Frontal cortex (tissue), 3 donors: ENCODE measurements at regions not wholly inside any gene's neighbourhood (a gene's known extent, or its start where the extent isn't known, plus 50 kb on each side); places are given as distances from the start of the nearest gene placed in this dataset.

Experiments used
- DNase-seq, 2 donors: peaks; one replicate each; pipeline ENCODE4 v3.0.0; 2012; ENCODE audit warnings: low spot score in 2 of 2
- FAIRE-seq: peaks from 2 replicates; lab custom pipeline; 2012; peaks lifted over from hg19 to GRCh38; lab: Jason Lieb, UNC
- donor health status: control.
- donor health status: control.
- donor health status: control.

DNA sequence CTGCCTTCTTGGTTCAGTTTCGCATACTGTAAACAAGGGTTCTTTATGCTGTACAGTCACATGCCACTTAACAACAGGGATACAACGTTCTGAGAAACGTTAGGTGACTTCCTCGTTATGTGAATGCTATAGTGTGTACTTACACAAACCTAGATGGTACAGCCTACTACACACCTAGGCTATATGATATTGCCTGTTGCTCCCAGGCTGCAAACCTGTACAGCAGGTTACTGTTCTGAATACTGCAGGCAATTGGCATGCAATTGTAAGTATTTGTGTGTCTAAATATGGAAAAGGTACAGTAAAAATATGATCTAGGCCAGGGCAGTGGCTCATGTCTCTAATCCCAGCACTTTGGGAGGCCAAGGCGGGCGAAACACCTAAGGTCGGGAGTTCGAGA, 85.7 kb upstream of the PRDM11 start:
- no peak for FAIRE-seq

DNA sequence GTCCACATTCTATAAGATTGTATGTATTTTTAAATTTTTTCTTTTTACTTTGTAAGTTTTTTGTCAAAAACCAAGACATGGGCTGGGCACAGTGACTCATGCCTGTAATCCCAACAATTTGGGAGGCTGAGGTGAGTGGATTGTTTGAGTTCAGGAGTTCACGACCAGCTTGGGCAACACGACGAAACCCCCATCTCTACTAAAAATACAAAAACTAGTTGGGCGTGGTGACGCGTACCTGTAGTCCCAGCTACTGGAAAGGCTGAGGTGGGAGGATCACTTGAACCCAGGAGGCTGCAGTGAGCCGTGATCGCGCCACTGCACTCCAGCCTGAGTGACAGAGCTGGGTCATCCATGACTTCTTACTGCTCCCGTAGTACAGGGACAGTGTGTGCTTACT, 84.8 kb upstream of the PRDM11 start:
- FAIRE-seq (no peak), DNase-seq (no peak)

More for the DNA sequence above, 85.7 kb upstream of the PRDM11 start:
- no peak for DNase-seq

DNA sequence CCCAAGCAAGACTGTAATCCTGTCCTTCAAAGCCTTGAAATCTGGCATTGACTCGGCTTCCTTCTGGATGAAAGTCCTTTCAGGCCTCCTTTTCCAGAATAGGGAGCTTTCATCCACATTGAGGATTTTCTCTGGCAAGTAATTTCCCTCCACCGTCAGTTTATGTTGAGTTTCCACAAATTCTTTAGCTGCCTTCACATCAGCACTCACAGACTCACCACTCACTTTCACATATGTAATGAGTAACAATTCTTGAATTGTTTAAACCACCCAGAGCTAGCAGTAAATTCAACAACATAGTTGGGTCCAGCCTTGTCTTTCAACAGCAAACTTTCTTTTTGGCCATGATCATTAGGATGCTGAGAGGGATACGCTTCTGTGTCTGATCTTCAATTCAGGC, 84.3 kb upstream of the PRDM11 start:
- no peak for DNase-seq
- no peak for FAIRE-seq

DNA sequence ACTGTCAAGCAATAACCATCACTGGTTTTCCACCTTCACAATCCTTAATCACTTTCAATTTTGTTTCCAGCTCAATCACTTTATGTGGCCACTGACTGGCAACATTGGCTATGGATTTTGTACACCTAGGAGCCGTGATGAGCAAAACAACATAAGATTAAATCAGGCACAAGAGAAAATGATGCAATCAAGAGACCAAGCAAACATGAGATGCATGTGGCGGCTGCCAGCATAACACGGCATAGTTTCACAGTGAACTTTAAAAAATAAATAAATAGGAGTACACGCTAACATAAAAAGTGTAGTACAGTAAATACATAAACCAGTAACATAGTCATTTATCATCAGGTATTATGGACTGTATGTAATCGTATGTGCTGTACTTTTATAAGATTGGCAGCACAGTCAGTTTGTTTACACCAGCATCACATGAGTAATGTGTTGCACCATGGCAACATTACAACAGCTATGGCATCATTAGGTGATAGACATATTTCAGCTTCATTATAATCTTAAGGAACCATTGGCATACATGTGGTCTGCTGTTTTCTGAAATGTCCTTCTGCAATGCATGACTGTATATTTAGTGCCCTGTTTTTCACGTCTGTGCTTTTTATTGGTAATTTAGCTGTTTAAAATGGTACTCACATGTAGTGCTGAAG, 83.3 kb upstream of the PRDM11 start:
- DNase-seq (no peak), FAIRE-seq (no peak)

DNA sequence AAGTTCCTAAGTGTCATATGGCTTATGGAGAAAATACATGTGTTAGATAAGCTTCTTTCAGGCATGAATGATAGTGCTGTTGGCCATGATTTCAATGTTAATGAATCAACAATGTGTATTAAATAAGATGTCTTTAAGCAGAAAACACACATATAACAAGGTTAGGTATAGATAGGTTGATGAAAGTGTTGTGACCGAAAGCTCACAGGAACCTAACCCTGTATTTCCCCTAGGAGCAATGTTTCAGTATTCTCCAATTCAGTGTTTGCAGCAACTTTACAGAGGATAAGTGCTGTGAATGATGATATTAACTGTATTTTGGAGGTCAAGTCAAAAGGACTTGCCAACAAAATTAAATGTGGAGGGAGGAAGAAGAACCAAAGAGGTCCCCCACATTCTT, 82.8 kb upstream of the PRDM11 start:
- no peak for FAIRE-seq
- DNase-seq, result no peak

DNA sequence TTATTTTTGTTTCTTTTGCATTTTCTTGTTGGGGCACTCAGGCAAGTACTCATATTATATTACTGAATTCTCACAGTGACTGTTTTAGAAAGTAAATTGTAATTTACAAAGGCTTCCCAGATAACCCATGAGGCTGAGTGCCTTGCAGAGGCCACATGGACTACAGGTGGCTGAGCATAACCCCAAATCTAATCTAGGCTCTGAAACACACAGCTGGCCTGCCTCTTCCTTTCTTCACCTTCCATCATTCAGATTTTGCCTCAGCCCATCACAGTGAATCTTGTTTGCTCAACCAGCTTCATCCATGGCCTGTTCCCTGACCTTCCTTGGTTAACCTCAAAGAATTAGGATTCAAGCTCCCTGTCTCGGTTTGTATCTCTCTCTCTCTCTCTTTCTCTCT, 78.5 kb upstream of the PRDM11 start:
- DNase-seq, result no peak
- no peak for FAIRE-seq

DNA sequence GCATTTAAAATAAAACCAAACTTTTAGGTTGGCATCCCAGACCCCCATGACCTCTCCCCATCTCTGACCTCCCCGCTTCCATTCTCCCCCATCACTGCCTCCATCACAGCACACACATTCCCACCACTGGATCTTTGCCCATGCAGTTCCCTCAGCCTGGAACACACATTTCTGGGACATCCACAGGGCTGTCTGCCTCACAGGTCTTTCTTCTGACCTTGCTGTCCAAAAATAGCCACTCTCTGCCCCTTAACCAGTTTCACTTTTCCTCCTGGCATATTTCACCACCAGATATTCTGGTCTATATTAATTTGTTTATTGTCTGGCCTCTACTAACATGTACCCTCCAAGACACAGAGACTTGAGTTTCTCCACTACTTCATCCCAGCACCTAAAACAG, 75.2 kb upstream of the PRDM11 start:
- DNase-seq, result no peak
- FAIRE-seq, result no peak

DNA sequence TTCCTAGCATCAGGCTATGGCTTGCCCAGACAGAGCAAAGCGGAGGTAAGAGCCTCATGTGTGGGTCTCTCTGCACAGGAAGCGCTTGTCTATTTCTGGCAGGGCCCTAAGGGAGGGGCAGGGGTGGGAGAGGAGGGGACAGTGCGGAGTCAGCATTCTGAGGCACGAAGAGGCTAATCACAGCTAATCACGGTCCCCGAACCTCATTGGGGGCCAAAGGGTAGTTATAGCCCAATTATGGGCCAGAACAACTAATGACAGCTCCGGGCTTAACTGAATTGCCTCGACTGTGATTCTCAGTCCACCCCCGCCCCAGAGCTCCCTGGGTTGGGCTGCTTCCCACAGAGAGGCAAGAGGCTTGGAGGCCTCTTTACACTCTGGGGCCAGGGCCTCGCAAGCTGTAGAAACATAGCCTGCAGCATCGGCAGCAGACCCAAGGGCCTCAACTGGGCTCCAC, 72.7 kb upstream of the PRDM11 start:
- FAIRE-seq (no peak), DNase-seq (no peak)

DNA sequence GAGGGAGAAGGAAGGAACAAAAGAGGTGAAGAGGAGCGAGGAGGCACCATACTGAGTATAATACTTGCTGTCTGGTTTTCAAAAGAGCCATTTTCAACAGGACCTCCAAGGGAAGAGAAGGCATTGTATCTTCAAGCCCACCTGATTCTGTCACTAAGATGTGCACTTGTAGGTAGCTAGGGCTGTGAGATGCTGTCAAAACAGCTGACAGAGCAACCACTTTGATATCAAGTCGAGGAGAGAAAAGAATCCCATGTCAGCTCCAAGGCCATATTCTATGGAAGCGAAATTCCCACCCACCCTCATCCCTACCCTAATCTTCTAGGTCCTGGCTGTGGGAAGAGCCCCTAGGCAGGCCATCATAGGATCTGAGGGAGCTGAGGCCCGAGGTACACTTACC, 70.9 kb upstream of the PRDM11 start:
- no peak for FAIRE-seq

DNA sequence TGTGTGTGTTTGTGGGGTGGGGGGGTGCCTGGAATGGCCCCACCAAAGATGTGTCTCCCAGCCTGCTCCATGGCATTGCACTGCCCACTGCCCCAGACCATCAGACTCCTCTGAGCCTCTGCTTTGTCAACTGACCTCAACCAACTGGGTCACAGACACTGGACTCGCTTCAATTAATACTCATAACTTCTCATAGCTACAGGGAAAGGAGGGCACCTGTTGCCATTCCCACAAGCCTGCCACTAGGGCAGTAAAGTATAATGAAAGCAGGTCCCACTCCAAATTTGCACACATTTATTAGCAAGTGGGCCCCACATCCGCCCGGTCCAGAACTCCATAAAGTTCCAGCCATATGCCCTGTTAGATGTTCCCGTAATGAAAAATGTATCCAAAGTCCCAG, 70.5 kb upstream of the PRDM11 start:
- no peak for DNase-seq
- no peak for FAIRE-seq

More for the DNA sequence above, 70.9 kb upstream of the PRDM11 start:
- no peak for DNase-seq

DNA sequence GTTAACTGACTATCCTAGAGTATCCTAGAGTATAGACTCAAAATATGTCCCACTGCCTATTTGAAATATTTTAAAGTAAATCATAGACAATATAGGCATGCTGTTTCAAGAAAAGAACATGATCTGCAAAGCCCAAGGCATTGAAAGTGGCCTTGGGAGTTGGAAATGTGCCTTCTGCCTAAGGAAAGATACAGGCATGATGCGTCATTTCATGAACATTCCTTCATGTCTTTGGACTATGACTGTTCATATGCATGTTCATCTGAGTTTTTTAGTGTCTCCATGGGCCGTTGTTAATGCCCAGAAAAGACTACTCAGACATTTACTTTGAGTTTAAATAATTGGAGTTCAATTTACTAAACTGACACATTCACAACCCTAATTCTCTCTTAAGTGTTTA, 69.7 kb upstream of the PRDM11 start:
- DNase-seq, result no peak
- FAIRE-seq, result no peak

DNA sequence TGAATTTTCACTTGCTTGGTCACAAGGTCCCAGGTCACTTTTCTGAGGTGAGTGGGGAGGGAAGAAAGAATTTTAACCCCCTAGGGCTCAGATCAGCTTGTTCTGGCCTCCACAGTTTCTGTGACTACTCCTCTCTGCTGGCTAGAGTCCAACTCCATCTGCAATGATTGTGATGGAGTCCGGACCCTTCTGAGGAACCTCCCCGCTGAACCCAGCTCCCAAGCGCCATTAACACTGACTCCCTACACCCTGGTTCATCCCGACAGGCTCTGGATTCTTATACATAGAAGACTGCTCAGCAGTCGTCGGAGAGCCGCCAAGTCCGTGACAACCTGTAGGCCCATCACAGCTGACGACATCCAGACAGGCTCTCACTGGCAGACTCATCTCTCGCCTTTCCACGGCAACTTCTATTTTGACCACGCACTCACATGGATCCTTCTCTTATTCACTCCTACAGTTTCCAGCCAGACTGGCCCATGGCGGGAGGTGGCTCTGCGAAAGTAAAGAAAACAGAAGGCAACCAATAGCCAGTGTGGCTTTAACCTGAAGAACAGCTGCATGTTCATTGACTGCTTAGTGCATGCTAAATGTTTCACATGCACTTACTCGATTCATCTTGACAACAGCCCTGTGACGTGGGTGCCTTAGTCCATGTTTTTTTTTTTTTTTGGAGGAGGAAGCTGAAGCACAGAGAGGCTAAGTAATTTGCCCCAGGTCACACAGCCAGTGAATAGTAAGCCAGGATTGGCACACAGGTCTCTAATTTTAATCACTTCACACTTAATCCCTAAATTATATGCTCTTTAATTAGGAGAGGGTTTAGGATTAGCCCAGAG, 68.0 kb upstream of the PRDM11 start:
- peak in 1 of 2 donors; percentile 34 for DNase-seq
- FAIRE-seq, result no peak

DNA sequence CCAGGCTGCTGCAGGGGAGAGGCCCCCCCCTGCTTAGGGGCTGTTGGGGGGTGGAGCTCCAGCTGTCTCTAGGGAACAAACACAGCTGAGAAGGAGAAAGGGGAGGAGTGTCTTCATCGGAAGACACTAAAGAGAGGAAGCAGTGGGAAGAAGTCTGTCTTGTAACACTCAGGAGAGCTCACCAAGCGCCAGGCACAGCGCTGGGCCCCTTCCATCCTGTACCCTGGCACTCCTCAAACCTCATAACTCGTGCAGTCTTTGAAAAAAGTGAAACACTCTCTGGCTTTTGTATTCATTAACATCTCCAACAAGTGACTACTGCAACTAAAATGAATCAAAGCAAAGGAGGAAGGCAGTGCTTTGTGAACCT, 67.4 kb upstream of the PRDM11 start:
- DNase-seq (no peak), FAIRE-seq (no peak)

DNA sequence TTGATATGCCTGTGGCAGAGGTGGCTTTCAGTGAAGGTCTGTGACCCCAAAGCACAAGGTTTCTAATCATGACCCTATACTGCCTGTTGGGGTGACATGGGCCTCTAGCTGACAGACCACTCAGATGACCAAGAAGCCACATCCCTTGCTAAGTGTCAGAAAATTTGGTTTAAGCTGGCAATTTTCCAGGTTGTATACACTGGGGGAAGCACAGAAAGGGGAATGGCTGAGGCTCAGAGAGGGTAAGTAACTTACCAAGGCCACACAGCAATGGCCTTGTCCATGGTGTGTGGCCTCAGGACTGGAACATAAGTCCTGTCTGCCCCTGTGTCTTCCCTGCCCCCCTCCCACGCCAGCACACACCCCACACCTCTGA, 66.9 kb upstream of the PRDM11 start:
- FAIRE-seq (no peak), DNase-seq (no peak)

DNA sequence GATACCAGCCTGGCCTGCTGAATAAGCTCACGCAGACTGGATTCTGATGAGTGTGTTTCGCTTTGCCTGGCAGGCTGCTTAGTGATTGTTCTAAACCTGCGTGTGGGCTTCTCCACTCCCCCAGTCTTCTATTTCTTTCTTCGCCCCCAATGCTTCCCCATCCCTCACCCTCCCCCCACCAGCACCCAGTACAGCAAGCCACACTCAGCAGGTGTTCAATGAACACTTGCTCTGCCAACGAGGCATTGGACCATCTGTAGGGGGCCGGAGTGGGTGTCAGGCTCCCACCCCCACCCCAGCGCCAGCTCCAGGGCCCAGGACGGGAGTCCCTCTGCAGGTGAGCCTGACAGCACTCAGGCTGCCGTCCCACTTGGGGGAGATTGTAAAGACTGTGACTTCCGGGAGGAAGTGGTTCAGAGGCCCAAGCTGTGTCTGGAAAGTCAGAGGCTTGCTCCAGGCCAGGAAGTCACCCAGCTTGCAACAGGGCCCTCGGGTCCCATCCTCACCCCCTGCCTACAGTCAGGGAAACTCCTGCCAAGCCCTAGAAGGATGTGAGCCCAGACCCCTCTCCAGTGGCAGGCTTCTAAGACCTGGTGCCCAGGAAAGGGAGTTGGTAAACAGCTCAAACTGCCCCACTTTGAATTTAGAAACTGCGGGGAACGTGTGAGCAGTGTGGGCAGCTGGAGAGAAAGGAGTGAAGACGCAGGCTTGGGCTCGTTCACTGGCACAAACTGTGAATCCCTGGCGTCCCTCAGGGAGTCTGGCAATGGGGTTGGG, 66.3 kb upstream of the PRDM11 start:
- no peak for FAIRE-seq
- DNase-seq, result peak in 1 of 2 donors; percentile 27

DNA sequence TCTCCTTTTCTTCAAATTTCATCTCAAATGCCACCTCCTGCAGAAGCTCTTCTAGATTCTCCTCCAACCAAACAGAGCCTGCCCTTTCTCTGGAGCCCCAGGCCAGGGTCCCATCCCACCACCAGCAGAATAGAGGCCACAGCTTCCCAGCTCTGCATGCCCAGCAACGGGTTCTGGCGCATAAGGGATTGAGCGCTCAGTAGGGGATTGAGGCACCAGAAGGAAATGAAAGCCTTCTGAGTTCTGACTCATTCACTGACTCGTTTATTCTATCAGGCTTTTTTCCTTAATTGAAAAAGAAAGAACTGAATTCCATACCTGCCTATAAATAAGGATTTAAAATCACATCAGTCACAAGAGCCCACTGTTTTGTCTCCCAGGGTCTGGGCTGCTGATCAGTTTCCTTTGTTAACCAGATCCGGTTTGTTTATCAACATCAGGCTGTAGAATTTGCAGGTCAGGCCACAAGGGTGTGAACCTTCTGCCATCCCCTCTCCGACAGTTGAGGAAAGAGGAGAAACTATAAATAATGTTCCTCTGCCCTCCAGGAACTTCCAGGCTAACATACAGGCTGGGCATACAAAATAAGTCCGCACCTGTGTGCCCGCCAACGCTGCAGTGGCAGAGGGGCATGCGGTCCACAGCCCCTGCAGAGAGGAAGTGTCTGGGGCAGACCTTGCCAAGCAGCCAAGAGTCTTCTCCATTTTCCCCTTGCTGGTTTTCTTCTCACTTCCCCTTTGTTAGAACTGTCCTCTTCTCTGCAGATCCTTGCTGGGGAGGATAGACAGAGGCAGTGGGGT, 63.5 kb upstream of the PRDM11 start:
- FAIRE-seq (no peak), DNase-seq (no peak)

DNA sequence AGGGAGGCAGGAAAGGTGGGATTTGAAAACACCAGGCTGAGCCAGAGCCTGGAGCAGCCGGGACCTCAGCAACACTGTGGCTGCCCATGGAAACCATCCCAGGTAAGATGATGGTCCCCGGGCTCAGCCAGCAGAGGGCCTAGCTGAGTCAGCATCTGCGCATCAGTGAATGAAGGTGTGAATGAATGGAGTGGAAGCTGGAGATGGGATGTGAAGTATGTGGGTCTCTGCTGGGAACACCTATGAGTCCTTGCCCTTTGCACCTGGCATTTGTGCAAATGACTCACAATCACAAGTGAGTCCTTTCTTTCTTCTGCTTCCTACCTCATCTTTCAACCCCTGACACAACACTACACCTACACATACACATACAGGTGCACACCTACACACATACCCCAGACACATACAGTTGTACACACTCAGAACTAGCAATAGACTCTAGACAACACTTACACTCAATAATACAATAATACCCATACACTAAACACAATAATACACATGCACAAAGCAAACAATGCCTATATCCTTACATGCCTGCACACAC, 62.8 kb upstream of the PRDM11 start:
- no peak for DNase-seq
- no peak for FAIRE-seq

DNA sequence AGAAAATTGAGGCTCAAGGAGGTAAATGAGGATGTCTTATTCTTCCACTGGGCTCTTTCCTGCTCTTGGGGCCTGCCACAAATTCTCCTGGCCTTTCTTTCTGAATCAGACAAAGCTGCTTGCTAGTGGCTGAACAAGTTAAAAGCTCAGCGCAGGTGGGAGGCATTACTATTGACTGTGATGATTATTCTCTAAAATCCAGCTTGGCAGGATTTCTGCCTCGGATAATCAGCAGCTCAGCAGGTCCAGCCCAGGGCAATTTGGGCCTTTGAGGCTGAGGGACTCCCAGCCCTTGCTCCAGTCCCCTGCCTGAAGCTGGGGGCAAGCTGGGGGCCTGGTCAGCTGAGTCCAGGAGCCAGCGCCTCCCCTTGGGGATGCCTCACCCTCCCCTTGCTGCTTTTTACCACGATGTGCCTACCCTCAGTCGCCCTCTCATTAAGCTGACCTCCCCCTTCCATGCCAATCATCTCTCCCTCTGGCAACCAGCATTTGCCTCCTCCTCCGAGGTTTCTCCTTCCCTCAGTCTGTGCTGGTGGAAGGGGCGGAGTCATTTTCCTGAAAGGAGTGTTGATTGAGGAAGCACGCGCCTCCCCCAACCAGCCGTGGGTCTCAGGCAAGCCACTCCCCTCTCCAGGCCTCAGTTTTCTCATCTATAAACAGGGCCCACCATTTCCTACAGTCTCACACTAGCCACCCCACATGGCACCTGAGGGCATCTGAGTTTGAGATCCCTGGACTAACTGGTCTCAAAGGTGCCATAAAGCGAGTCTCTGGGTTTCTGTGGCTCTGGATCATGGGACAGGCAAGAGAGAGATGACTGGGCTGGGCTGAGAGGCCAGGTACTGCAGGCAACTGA, 60.6 kb upstream of the PRDM11 start:
- FAIRE-seq, result no peak
- no peak for DNase-seq

DNA sequence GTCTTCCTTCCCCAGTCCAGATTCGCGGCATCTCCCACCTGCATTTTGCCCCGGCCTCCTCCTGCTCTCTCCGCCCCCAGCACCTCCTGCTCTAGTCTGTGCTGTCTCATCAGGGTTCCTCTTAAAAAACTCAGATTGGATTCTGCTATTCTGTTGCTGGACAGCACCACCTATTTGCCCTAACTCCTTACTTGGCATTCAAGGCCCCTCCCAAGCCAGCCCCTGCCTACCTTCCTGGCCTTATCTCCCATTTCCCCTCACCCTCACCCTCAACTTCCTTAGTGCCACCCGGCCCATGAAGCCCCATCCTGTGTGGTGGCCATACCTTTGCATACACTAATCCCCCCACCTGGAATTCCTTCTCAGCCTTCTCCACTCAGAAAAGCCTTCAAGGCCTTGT, 59.9 kb upstream of the PRDM11 start:
- DNase-seq, result no peak
- no peak for FAIRE-seq
